GM12891 (cell line): ENCODE measurements at regions not wholly inside any gene's neighbourhood (a gene's known extent, or its start where the extent isn't known, plus 50 kb on each side); places are given as distances from the start of the nearest gene placed in this dataset.

Experiments used
- PAX5 ChIP-seq: IDR thresholded peaks from 2 replicates; pipeline ENCODE4 v1.6.1; 2011; ENCODE audit warnings: low read length, moderate library complexity, mild to moderate bottlenecking; ENCODE audit not compliant: insufficient read depth, severe bottlenecking
- POLR2A ChIP-seq: IDR thresholded peaks from 2 replicates; pipeline ENCODE4 v1.6.1; 2011; ENCODE audit warnings: low read depth, low read length, control low read depth
- POLR2AphosphoS5 ChIP-seq: IDR thresholded peaks from 2 replicates; pipeline ENCODE4 v1.6.1; 2011; ENCODE audit warnings: low read depth, low read length, control low read depth
- POU2F2 ChIP-seq: IDR thresholded peaks from 2 replicates; pipeline ENCODE4 v1.6.1; 2011; ENCODE audit warnings: low read depth, mild to moderate bottlenecking, control low read depth, low read length, moderate library complexity
- SPI1 ChIP-seq: IDR thresholded peaks from 2 replicates; pipeline ENCODE4 v1.6.1; 2011; ENCODE audit warnings: low read depth, low read length, control low read depth
- TAF1 ChIP-seq: IDR thresholded peaks from 2 replicates; pipeline ENCODE4 v1.6.1; 2011; ENCODE audit warnings: low read depth, low read length, control low read depth

GRCh38 chr12:13686260-13686659 lies 295.1 kb downstream of the GRIN2B start:
- TF ChIP-seq POLR2A (no peak), POLR2AphosphoS5 (no peak), POU2F2 (no peak), TAF1 (no peak), PAX5 (no peak), SPI1 (no peak)
